ENCODE measurements at regions not wholly inside any gene's neighbourhood (a gene's known extent, or its start where the extent isn't known, plus 50 kb on each side); places are given as distances from the start of the nearest gene placed in this dataset.
"Not testable (repeated sequence)": the region's sequence is repeated elsewhere in the genome, so short reads cannot be mapped to it uniquely, and the experiment has no call there.

DNA sequence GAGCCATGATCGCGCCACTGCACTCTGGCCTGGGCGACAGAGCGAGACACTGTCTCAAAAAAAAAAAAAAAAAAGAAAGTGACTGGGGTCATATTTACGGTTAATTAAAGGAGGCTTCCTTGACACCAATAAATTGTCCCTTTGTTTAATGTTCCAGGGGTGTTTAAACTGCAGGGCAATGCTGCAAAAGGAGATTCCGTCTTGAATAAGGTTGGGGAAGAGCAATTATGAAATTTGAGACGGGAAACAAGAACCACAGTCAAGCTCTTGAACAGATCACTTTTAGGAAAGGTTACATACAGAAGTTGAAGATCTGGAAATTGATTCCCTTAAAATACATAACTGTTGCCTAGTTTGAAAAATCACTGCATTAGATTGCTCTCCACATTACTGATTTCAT lies 292.9 kb downstream of the DAD1 start:
- Histone ChIP-seq H3K9me3 (no peaks in the 10 kb centered on the region), H3K27ac (no peak overlapping the region), H3K36me3 (no peaks in the 10 kb centered on the region), H3K4me3 (no peak overlapping the region), H3K4me1 (no peaks in the 10 kb centered on the region), H3K27me3 (ENCODE audit: low read depth) (no peaks in the 10 kb centered on the region)
- DNase-seq (no peak), ATAC-seq (no peak)
- intact Hi-C loops (cut with DNase I), result no loop called here
- TF ChIP-seq, protein P1, sequence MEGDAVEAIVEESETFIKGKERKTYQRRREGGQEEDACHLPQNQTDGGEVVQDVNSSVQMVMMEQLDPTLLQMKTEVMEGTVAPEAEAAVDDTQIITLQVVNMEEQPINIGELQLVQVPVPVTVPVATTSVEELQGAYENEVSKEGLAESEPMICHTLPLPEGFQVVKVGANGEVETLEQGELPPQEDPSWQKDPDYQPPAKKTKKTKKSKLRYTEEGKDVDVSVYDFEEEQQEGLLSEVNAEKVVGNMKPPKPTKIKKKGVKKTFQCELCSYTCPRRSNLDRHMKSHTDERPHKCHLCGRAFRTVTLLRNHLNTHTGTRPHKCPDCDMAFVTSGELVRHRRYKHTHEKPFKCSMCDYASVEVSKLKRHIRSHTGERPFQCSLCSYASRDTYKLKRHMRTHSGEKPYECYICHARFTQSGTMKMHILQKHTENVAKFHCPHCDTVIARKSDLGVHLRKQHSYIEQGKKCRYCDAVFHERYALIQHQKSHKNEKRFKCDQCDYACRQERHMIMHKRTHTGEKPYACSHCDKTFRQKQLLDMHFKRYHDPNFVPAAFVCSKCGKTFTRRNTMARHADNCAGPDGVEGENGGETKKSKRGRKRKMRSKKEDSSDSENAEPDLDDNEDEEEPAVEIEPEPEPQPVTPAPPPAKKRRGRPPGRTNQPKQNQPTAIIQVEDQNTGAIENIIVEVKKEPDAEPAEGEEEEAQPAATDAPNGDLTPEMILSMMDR (IDR thresholded peaks at IDR 0.05), result no peak

DNA sequence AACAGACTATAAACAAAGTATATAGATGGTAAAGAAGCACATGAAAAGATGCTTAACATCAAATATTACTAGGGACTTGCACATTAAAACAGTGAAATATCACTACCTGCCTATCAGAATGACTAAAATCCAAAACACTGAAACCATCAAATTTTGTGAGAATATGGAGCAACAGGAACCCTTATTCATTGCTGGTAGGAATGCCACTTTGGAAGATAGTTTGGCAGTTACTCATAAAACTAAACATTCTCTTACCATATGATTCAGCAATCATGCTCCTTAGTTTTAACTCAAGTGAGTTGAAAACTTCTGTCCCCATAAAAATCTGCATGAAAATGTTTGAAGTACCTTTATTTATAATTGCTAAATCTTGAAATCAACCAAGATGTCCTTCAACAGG lies 297.6 kb downstream of the DAD1 start:
- TF ChIP-seq, protein P1 (IDR thresholded peaks at IDR 0.05), result no peak
- no peaks in the 10 kb centered on the region for H3K4me1 ChIP-seq
- no peak for ATAC-seq
- no peaks in the 10 kb centered on the region for H3K36me3 ChIP-seq
- no peak for DNase-seq
- H3K27me3 ChIP-seq (ENCODE audit: low read depth), result no peaks in the 10 kb centered on the region
- no peak overlapping the region for H3K4me3 ChIP-seq
- intact Hi-C loops (cut with DNase I), result no loop called here
- H3K27ac ChIP-seq, result no peak overlapping the region
- H3K9me3 ChIP-seq, result no peaks in the 10 kb centered on the region

DNA sequence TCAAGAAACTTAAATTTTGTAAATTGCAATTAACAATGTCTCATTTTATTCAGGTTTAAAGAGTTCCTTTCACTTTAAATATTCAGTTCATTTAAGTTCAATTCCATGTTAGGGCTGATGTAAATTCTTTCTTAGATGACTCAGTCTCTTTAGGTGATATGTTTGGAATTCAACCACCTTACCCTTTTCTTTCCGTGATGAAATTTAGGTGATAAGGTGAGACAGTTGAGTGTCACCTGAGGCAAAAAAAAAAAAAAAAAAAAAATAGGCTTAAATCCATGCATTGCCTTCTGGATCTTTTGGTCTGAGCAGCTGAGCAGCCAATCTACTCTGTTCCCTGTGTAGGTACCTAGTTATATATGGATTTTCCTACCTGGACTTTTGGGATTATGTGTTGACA lies 299.5 kb downstream of the DAD1 start:
- Histone ChIP-seq H3K4me1 (no peaks in the 10 kb centered on the region), H3K36me3 (no peaks in the 10 kb centered on the region), H3K27me3 (ENCODE audit: low read depth) (no peaks in the 10 kb centered on the region), H3K9me3 (no peaks in the 10 kb centered on the region), H3K27ac (no peak overlapping the region), H3K4me3 (no peak overlapping the region)
- intact Hi-C loops (cut with DNase I), result no loop called here
- DNase-seq, result no peak
- no peak for ATAC-seq
- TF ChIP-seq, protein P1 (IDR thresholded peaks at IDR 0.05), result no peak

DNA sequence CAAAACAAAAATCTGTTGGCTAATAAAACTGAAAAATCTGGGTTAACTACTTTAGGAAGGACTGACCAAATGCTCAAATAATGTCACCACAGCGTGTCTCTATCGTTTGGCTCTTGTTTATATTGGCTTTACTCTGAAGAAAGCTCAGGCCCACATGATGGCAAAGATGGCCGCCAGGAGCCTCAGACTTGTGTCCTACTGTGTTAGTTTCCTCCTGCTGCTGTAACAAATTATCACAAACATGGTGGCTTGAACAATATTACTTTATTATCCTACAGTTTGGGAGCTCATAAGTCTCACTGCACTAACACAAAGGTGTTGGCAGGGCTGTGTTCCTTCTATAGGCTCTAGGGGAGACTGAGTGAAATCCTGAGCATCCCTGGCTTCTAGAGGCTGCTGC lies 303.0 kb downstream of the DAD1 start:
- Histone ChIP-seq H3K4me3 (no peak overlapping the region), H3K36me3 (no peaks in the 10 kb centered on the region), H3K4me1 (peaks cover 11% of the 10 kb centered on the region), H3K9me3 (no peaks in the 10 kb centered on the region), H3K27me3 (ENCODE audit: low read depth) (no peaks in the 10 kb centered on the region), H3K27ac (no peak overlapping the region)
- intact Hi-C loops (cut with DNase I), result no loop called here
- TF ChIP-seq, protein P1 (IDR thresholded peaks at IDR 0.05), result no peak
- no peak for DNase-seq
- no peak for ATAC-seq

DNA sequence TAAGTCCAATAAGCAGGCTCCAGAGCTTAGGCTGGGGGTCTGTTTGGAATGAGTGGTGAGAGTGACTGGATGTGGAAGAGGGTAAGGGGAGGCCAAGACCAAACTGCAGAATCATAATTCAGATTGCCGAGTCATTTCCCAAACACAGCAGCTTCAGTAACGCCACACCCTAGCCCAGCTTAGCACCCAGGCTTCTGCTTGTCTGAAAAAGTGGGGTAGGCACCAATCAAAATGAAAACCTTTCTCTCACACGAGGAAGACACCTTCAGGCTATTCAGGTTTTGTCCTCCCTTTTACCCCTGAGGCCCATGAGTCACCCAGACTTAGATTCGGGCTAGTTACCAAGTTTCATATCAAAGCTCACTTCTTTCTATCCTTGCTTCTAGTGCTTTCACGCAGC lies 306.1 kb downstream of the DAD1 start:
- Histone ChIP-seq H3K27me3 (ENCODE audit: low read depth) (no peaks in the 10 kb centered on the region), H3K27ac (no peak overlapping the region), H3K4me3 (no peak overlapping the region), H3K9me3 (no peaks in the 10 kb centered on the region), H3K36me3 (no peaks in the 10 kb centered on the region), H3K4me1 (peaks cover 11% of the 10 kb centered on the region)
- TF ChIP-seq, protein P1 (IDR thresholded peaks at IDR 0.05), result no peak
- DNase-seq (no peak), ATAC-seq (no peak)
- intact Hi-C loops (cut with DNase I), result no loop called here

DNA sequence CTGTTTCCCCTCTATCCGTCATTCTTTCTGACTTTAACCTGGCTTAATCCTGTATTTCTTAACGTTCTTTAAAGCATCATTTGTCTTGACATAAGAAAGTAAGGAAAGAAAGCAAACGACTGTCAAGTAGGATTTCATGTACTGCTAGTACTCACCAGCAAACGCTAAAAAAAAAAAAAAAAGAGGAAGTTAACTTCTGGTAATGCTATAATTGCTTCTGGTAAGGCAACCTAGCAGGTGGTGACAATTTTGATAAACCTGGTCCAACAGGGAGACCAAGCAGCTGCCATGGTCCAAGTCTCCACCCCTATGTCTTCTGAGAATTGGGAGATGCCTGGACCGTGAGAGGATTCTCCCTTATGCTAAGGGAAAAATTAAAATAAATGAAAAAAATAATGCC lies 306.6 kb downstream of the DAD1 start:
- TF ChIP-seq, protein P1 (IDR thresholded peaks at IDR 0.05), result no peak
- no peaks in the 10 kb centered on the region for H3K9me3 ChIP-seq
- intact Hi-C loops (cut with DNase I), result no loop called here
- ATAC-seq (no peak), DNase-seq (no peak)
- no peaks in the 10 kb centered on the region for H3K36me3 ChIP-seq
- no peak overlapping the region for H3K27ac ChIP-seq
- peaks cover 11% of the 10 kb centered on the region for H3K4me1 ChIP-seq
- H3K27me3 ChIP-seq (ENCODE audit: low read depth), result no peaks in the 10 kb centered on the region
- no peak overlapping the region for H3K4me3 ChIP-seq

DNA sequence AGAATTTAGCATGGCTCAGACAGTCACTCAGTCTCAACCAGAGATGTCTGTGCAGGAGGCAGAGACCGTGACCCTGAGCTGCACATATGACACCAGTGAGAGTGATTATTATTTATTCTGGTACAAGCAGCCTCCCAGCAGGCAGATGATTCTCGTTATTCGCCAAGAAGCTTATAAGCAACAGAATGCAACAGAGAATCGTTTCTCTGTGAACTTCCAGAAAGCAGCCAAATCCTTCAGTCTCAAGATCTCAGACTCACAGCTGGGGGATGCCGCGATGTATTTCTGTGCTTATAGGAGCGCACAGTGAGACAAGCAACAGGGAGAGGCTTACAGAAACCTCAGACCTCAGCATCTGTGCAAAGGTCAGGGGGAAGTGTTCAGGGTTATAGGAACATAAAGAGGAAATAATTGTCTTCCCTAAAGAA lies 307.6 kb downstream of the DAD1 start:
- H3K4me3 ChIP-seq; DNase-seq; intact Hi-C loops (cut with DNase I); H3K27me3 ChIP-seq (ENCODE audit: low read depth); H3K27ac ChIP-seq; H3K36me3 ChIP-seq; H3K9me3 ChIP-seq: not testable (repeated sequence)
- ATAC-seq, result peak in 1 of 2 donors; percentile 54
- H3K4me1 ChIP-seq, result peaks cover 11% of the 10 kb centered on the region
